ENCODE measurements at regions not wholly inside any gene's neighbourhood (a gene's known extent, or its start where the extent isn't known, plus 50 kb on each side); places are given as distances from the start of the nearest gene placed in this dataset.
"Not testable (repeated sequence)": the region's sequence is repeated elsewhere in the genome, so short reads cannot be mapped to it uniquely, and the experiment has no call there.

GRCh38 chr7:115825456-115826115 lies 205.0 kb downstream of the TFEC start:
- Mint-ChIP-seq H3K4me3 (no peak overlapping the region), H3K27ac (no peak overlapping the region), H3K4me1 (no peaks in the 10 kb centered on the region), H3K9me3 (no peaks in the 10 kb centered on the region), H3K27me3 (peaks cover 1% of the 10 kb centered on the region), H3K36me3 (ENCODE audit: low read depth) (no peaks in the 10 kb centered on the region)
- ChIA-PET POLR2A (no interaction called here), CTCF (no interaction called here)
- no peak for DNase-seq

- H3K36me3 Mint-ChIP-seq (ENCODE audit: low read depth): no peaks in the 10 kb centered on the region
- H3K27me3 Mint-ChIP-seq: peaks cover 1% of the 10 kb centered on the region
- H3K4me1 Mint-ChIP-seq: no peaks in the 10 kb centered on the region
- no peak for DNase-seq
- POLR2A ChIA-PET: no interaction called here
- CTCF ChIA-PET: no interaction called here
- no peak overlapping the region for H3K4me3 Mint-ChIP-seq
- no peaks in the 10 kb centered on the region for H3K9me3 Mint-ChIP-seq
- H3K27ac Mint-ChIP-seq: no peak overlapping the region
Measured at GRCh38 chr7:115822801-115823200, 207.8 kb downstream of the TFEC start.

GRCh38 chr7:115822380-115822779 lies 208.2 kb downstream of the TFEC start:
- ChIA-PET POLR2A (no interaction called here), CTCF (no interaction called here)
- H3K4me3 Mint-ChIP-seq: no peak overlapping the region
- H3K27me3 Mint-ChIP-seq: peaks cover 1% of the 10 kb centered on the region
- H3K27ac Mint-ChIP-seq: no peak overlapping the region
- no peaks in the 10 kb centered on the region for H3K36me3 Mint-ChIP-seq (ENCODE audit: low read depth)
- H3K9me3 Mint-ChIP-seq: no peaks in the 10 kb centered on the region
- DNase-seq: no peak
- no peaks in the 10 kb centered on the region for H3K4me1 Mint-ChIP-seq

GRCh38 chr7:115816318-115816974 lies 214.1 kb downstream of the TFEC start:
- ChIA-PET POLR2A (no interaction called here), CTCF (interaction anchor here (0.6 to 1.0 kb wide), 2 partner anchors 12 to 13 kb away, joined by 3 read pairs; no protein-coding TSS in a partner anchor)
- no peaks in the 10 kb centered on the region for H3K36me3 Mint-ChIP-seq (ENCODE audit: low read depth)
- H3K9me3 Mint-ChIP-seq: no peaks in the 10 kb centered on the region
- H3K27ac Mint-ChIP-seq: no peak overlapping the region
- no peaks in the 10 kb centered on the region for H3K27me3 Mint-ChIP-seq
- no peak for DNase-seq
- no peaks in the 10 kb centered on the region for H3K4me1 Mint-ChIP-seq
- H3K4me3 Mint-ChIP-seq: no peak overlapping the region

GRCh38 chr7:115812794-115813193 lies 217.8 kb downstream of the TFEC start:
- no peak overlapping the region for H3K27ac Mint-ChIP-seq
- no peaks in the 10 kb centered on the region for H3K36me3 Mint-ChIP-seq (ENCODE audit: low read depth)
- no peaks in the 10 kb centered on the region for H3K4me1 Mint-ChIP-seq
- H3K4me3 Mint-ChIP-seq: no peak overlapping the region
- peaks cover 6% of the 10 kb centered on the region for H3K27me3 Mint-ChIP-seq
- ChIA-PET POLR2A (no interaction called here), CTCF (no interaction called here)
- no peaks in the 10 kb centered on the region for H3K9me3 Mint-ChIP-seq
- DNase-seq: no peak

GRCh38 chr7:115805458-115805857 lies 225.1 kb downstream of the TFEC start:
- H3K4me1 Mint-ChIP-seq: no peaks in the 10 kb centered on the region
- POLR2A ChIA-PET: no interaction called here
- H3K4me3 Mint-ChIP-seq: no peak overlapping the region
- CTCF ChIA-PET: no interaction called here
- DNase-seq: no peak
- H3K27me3 Mint-ChIP-seq: peaks cover 6% of the 10 kb centered on the region
- no peaks in the 10 kb centered on the region for H3K36me3 Mint-ChIP-seq (ENCODE audit: low read depth)
- no peak overlapping the region for H3K27ac Mint-ChIP-seq
- no peaks in the 10 kb centered on the region for H3K9me3 Mint-ChIP-seq

- H3K4me1 Mint-ChIP-seq: no peaks in the 10 kb centered on the region
- no peak for DNase-seq
- no peaks in the 10 kb centered on the region for H3K27me3 Mint-ChIP-seq
- no peaks in the 10 kb centered on the region for H3K36me3 Mint-ChIP-seq (ENCODE audit: low read depth)
- ChIA-PET POLR2A (no interaction called here), CTCF (no interaction called here)
- H3K4me3 Mint-ChIP-seq: no peak overlapping the region
- H3K27ac Mint-ChIP-seq: no peak overlapping the region
- no peaks in the 10 kb centered on the region for H3K9me3 Mint-ChIP-seq
Measured at GRCh38 chr7:115802415-115802814, 228.1 kb downstream of the TFEC start.

GRCh38 chr7:115799430-115799829 lies 231.1 kb downstream of the TFEC start:
- Mint-ChIP-seq H3K27me3 (no peaks in the 10 kb centered on the region), H3K36me3 (ENCODE audit: low read depth) (no peaks in the 10 kb centered on the region), H3K9me3 (no peaks in the 10 kb centered on the region), H3K27ac (no peak overlapping the region), H3K4me1 (no peaks in the 10 kb centered on the region), H3K4me3 (no peak overlapping the region)
- ChIA-PET CTCF (no interaction called here), POLR2A (no interaction called here)
- no peak for DNase-seq

GRCh38 chr7:115793958-115794702 lies 236.4 kb downstream of the TFEC start:
- Mint-ChIP-seq H3K27ac (no peak overlapping the region), H3K27me3 (no peaks in the 10 kb centered on the region), H3K4me3 (no peak overlapping the region), H3K9me3 (no peaks in the 10 kb centered on the region), H3K4me1 (no peaks in the 10 kb centered on the region), H3K36me3 (ENCODE audit: low read depth) (no peaks in the 10 kb centered on the region)
- ChIA-PET CTCF (no interaction called here), POLR2A (no interaction called here)
- DNase-seq: no peak

GRCh38 chr7:115789901-115790300 lies 240.7 kb downstream of the TFEC start:
- Mint-ChIP-seq H3K27me3 (no peaks in the 10 kb centered on the region), H3K27ac (no peak overlapping the region), H3K9me3 (no peaks in the 10 kb centered on the region), H3K4me1 (no peaks in the 10 kb centered on the region), H3K36me3 (ENCODE audit: low read depth) (no peaks in the 10 kb centered on the region), H3K4me3 (no peak overlapping the region)
- ChIA-PET POLR2A (no interaction called here), CTCF (interaction anchor here (0.5 kb wide), 1 partner anchor 144 kb away, joined by 4 read pairs; no protein-coding TSS in a partner anchor)
- no peak for DNase-seq

- H3K4me3 Mint-ChIP-seq; H3K36me3 Mint-ChIP-seq (ENCODE audit: low read depth); POLR2A ChIA-PET; H3K9me3 Mint-ChIP-seq; CTCF ChIA-PET; H3K4me1 Mint-ChIP-seq; H3K27me3 Mint-ChIP-seq; DNase-seq; H3K27ac Mint-ChIP-seq: not testable (repeated sequence)
Measured at GRCh38 chr7:115789473-115789872, 241.1 kb downstream of the TFEC start.

- CTCF ChIA-PET: no interaction called here
Measured at GRCh38 chr7:115782696-115783490, 247.7 kb downstream of the TFEC start.

GRCh38 chr7:115779561-115779960 lies 251.0 kb downstream of the TFEC start:
- Mint-ChIP-seq H3K27ac (no peak overlapping the region), H3K4me3 (no peak overlapping the region), H3K36me3 (ENCODE audit: low read depth) (no peaks in the 10 kb centered on the region), H3K27me3 (no peaks in the 10 kb centered on the region), H3K9me3 (no peaks in the 10 kb centered on the region), H3K4me1 (no peaks in the 10 kb centered on the region)
- no peak for DNase-seq
- ChIA-PET CTCF (no interaction called here), POLR2A (no interaction called here)

More at GRCh38 chr7:115782696-115783490, 247.7 kb downstream of the TFEC start:
- H3K27ac Mint-ChIP-seq: no peak overlapping the region
- H3K4me1 Mint-ChIP-seq: no peaks in the 10 kb centered on the region
- no peak overlapping the region for H3K4me3 Mint-ChIP-seq
- H3K9me3 Mint-ChIP-seq: no peaks in the 10 kb centered on the region
- no peak for DNase-seq
- no peaks in the 10 kb centered on the region for H3K36me3 Mint-ChIP-seq (ENCODE audit: low read depth)
- POLR2A ChIA-PET: no interaction called here
- H3K27me3 Mint-ChIP-seq: no peaks in the 10 kb centered on the region
